ENCODE measurements at regions not wholly inside any gene's neighbourhood (a gene's known extent, or its start where the extent isn't known, plus 50 kb on each side); places are given as distances from the start of the nearest gene placed in this dataset.

- TF ChIP-seq, protein P1, sequence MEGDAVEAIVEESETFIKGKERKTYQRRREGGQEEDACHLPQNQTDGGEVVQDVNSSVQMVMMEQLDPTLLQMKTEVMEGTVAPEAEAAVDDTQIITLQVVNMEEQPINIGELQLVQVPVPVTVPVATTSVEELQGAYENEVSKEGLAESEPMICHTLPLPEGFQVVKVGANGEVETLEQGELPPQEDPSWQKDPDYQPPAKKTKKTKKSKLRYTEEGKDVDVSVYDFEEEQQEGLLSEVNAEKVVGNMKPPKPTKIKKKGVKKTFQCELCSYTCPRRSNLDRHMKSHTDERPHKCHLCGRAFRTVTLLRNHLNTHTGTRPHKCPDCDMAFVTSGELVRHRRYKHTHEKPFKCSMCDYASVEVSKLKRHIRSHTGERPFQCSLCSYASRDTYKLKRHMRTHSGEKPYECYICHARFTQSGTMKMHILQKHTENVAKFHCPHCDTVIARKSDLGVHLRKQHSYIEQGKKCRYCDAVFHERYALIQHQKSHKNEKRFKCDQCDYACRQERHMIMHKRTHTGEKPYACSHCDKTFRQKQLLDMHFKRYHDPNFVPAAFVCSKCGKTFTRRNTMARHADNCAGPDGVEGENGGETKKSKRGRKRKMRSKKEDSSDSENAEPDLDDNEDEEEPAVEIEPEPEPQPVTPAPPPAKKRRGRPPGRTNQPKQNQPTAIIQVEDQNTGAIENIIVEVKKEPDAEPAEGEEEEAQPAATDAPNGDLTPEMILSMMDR (IDR thresholded peaks at IDR 0.05; ENCODE audit: low read length) = no peak
- TF ChIP-seq EZH2 (optimal IDR thresholded peaks at IDR 0.05; ENCODE audit: low read depth, low read length) = no peak
- no peak for TF ChIP-seq EZH2phosphoT487 (IDR thresholded peaks at IDR 0.05; ENCODE audit: low read length)
These were observed 138.6 kb downstream of the ARL4A start for GRCh38 chr7:12826079-12826478.
